NOMO-1 treated with DMSO at 0.1 percent for 48 hours (cell line): ENCODE measurements at regions not wholly inside any gene's neighbourhood (a gene's known extent, or its start where the extent isn't known, plus 50 kb on each side); places are given as distances from the start of the nearest gene placed in this dataset.

Source experiments
- DNase-seq: peaks from one replicate; lab custom pipeline; 2025; ENCODE audit not compliant: unreplicated experiment; lab: John Stamatoyannopoulos, UW

GRCh38 chr4:156015781-156016180 is 62.1 kb upstream of the CTSO start:
- DNase-seq = no peak

GRCh38 chr4:156006192-156006591 is 52.5 kb upstream of the CTSO start:
- no peak for DNase-seq
